ENCODE measurements at regions not wholly inside any gene's neighbourhood (a gene's known extent, or its start where the extent isn't known, plus 50 kb on each side); places are given as distances from the start of the nearest gene placed in this dataset.

DNA sequence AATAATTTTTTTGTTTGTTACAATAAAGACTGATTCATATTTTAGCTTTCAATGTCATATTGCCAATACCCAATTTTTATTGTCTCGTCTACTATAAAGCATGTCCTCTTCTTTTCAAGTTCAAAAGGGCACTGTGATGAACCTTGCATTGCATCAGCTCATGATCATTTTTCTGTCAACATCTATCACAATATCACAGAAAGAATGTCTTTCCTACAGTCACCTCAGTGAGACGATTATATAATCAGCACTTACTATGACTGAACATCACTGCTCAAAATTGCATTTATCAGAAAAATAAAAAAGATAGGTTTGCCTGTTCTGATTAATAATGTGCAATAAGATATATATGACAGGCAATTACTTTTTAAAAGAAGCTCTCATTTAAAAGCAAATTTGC is 228.7 kb upstream of the LRFN5 start:
- no peak for DNase-seq
- TF ChIP-seq MEF2A (IDR thresholded peaks at IDR 0.05; ENCODE audit: borderline replicate concordance, low read depth) (no peak), NFIC (IDR thresholded peaks at IDR 0.05; ENCODE audit: borderline replicate concordance) (no peak), FOXM1 (IDR thresholded peaks at IDR 0.05; ENCODE audit: low read depth) (no peak), TEAD4 (IDR thresholded peaks at IDR 0.05; ENCODE audit: borderline replicate concordance, insufficient read depth) (no peak), CTCF (IDR thresholded peaks at IDR 0.05) (no peak), SMC3 (IDR thresholded peaks at IDR 0.05; ENCODE audit: low read depth, low read length) (no peak), NRF1 (IDR thresholded peaks at IDR 0.05; ENCODE audit: low read depth, low read length) (no peak), SIN3A (IDR thresholded peaks at IDR 0.05; ENCODE audit: borderline replicate concordance, low read depth, low read length) (no peak), JUND (IDR thresholded peaks at IDR 0.05) (no peak), TAF1 (IDR thresholded peaks at IDR 0.05; ENCODE audit: borderline replicate concordance, low read depth, low read length) (no peak), RCOR1 (IDR thresholded peaks at IDR 0.05; ENCODE audit: low read length) (no peak), POLR2AphosphoS5 (IDR thresholded peaks at IDR 0.05; ENCODE audit: low read depth, low read length) (no peak)
- TF ChIP-seq, protein P1, sequence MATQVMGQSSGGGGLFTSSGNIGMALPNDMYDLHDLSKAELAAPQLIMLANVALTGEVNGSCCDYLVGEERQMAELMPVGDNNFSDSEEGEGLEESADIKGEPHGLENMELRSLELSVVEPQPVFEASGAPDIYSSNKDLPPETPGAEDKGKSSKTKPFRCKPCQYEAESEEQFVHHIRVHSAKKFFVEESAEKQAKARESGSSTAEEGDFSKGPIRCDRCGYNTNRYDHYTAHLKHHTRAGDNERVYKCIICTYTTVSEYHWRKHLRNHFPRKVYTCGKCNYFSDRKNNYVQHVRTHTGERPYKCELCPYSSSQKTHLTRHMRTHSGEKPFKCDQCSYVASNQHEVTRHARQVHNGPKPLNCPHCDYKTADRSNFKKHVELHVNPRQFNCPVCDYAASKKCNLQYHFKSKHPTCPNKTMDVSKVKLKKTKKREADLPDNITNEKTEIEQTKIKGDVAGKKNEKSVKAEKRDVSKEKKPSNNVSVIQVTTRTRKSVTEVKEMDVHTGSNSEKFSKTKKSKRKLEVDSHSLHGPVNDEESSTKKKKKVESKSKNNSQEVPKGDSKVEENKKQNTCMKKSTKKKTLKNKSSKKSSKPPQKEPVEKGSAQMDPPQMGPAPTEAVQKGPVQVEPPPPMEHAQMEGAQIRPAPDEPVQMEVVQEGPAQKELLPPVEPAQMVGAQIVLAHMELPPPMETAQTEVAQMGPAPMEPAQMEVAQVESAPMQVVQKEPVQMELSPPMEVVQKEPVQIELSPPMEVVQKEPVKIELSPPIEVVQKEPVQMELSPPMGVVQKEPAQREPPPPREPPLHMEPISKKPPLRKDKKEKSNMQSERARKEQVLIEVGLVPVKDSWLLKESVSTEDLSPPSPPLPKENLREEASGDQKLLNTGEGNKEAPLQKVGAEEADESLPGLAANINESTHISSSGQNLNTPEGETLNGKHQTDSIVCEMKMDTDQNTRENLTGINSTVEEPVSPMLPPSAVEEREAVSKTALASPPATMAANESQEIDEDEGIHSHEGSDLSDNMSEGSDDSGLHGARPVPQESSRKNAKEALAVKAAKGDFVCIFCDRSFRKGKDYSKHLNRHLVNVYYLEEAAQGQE (IDR thresholded peaks at IDR 0.05; ENCODE audit: low read depth, low read length), result no peak
- TF ChIP-seq, protein P2, sequence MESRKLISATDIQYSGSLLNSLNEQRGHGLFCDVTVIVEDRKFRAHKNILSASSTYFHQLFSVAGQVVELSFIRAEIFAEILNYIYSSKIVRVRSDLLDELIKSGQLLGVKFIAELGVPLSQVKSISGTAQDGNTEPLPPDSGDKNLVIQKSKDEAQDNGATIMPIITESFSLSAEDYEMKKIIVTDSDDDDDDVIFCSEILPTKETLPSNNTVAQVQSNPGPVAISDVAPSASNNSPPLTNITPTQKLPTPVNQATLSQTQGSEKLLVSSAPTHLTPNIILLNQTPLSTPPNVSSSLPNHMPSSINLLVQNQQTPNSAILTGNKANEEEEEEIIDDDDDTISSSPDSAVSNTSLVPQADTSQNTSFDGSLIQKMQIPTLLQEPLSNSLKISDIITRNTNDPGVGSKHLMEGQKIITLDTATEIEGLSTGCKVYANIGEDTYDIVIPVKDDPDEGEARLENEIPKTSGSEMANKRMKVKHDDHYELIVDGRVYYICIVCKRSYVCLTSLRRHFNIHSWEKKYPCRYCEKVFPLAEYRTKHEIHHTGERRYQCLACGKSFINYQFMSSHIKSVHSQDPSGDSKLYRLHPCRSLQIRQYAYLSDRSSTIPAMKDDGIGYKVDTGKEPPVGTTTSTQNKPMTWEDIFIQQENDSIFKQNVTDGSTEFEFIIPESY (IDR thresholded peaks at IDR 0.05; ENCODE audit: borderline replicate concordance, low read depth), result no peak
- Histone ChIP-seq H3K27ac (ENCODE audit: low read depth in 2 of 2, low read length in 1 of 2) (no peak overlapping the region), H3K79me2 (ENCODE audit: insufficient read depth) (no peaks in the 10 kb centered on the region), H4K20me1 (ENCODE audit: insufficient read depth) (no peaks in the 10 kb centered on the region), H3K27me3 (ENCODE audit: insufficient read depth) (no peaks in the 10 kb centered on the region), H3K4me2 (no peak overlapping the region), H3F3A (replicated peaks; ENCODE audit: insufficient read depth) (no peaks in the 10 kb centered on the region), H3K4me1 (ENCODE audit: control insufficient read depth in 1 of 2, insufficient read depth in 2 of 2, low read depth in 1 of 2, low read length in 1 of 2) (no peaks in the 10 kb centered on the region), H3K9ac (no peak overlapping the region), H3K4me3 (ENCODE audit: low read depth in 2 of 2, low read length in 1 of 2) (no peak overlapping the region), H3K36me3 (replicated peaks in 1 of 2; ENCODE audit: control insufficient read depth in 1 of 2, insufficient read depth in 2 of 2, low read length in 1 of 2) (no peaks in the 10 kb centered on the region), H3K9me3 (no peaks in the 10 kb centered on the region), H2AFZ (ENCODE audit: low read depth) (no peak overlapping the region), H3K9me2 (no peaks in the 10 kb centered on the region)
- 56% methylated on average over 2 of the region's 2 CpGs for WGBS (ENCODE audit: low lambda C conversion rate)
- ChIA-PET POLR2A (no interaction called here), CTCF (no interaction called here)
